Retina (tissue), 1 donor: ENCODE measurements at regions not wholly inside any gene's neighbourhood (a gene's known extent, or its start where the extent isn't known, plus 50 kb on each side); places are given as distances from the start of the nearest gene placed in this dataset.
A peak's percentile ranks its signal among the peaks of the same experiment; 100 is the strongest.

Source experiments
- DNase-seq: peaks from one replicate; pipeline ENCODE4 v3.0.0-alpha.2; 2016

- no peak for DNase-seq
These were observed 232.0 kb upstream of the CEP162 start for GRCh38 chr6:84459401-84459800.

- DNase-seq = no peak
These were observed 230.8 kb upstream of the CEP162 start for GRCh38 chr6:84458271-84458670.

GRCh38 chr6:84457276-84457675 lies 229.8 kb upstream of the CEP162 start:
- DNase-seq = no peak

GRCh38 chr6:84456803-84457202 lies 229.4 kb upstream of the CEP162 start:
- DNase-seq = no peak

- DNase-seq = no peak
These were observed 228.1 kb upstream of the CEP162 start for GRCh38 chr6:84455511-84456029.

- DNase-seq = no peak
These were observed 226.1 kb upstream of the CEP162 start for GRCh38 chr6:84453499-84453898.

- DNase-seq = no peak
These were observed 222.6 kb upstream of the CEP162 start for GRCh38 chr6:84450018-84450417.

GRCh38 chr6:84449220-84449619 lies 221.8 kb upstream of the CEP162 start:
- no peak for DNase-seq

- no peak for DNase-seq
These were observed 220.9 kb upstream of the CEP162 start for GRCh38 chr6:84448331-84448730.

GRCh38 chr6:84447651-84448050 lies 220.2 kb upstream of the CEP162 start:
- no peak for DNase-seq

GRCh38 chr6:84445068-84445467 lies 217.6 kb upstream of the CEP162 start:
- no peak for DNase-seq

GRCh38 chr6:84442208-84442607 lies 214.8 kb upstream of the CEP162 start:
- no peak for DNase-seq

- DNase-seq = no peak
These were observed 214.0 kb upstream of the CEP162 start for GRCh38 chr6:84441456-84441855.

- no peak for DNase-seq
These were observed 207.1 kb upstream of the CEP162 start for GRCh38 chr6:84434550-84434949.

GRCh38 chr6:84432619-84433018 lies 205.2 kb upstream of the CEP162 start:
- DNase-seq = no peak

- peak; percentile 23 for DNase-seq
These were observed 201.0 kb upstream of the CEP162 start for GRCh38 chr6:84428300-84428907.

- DNase-seq = no peak
These were observed 198.7 kb upstream of the CEP162 start for GRCh38 chr6:84425971-84426705.

GRCh38 chr6:84424956-84425355 lies 197.5 kb upstream of the CEP162 start:
- DNase-seq = no peak

- peak; percentile 80 for DNase-seq
These were observed 195.0 kb upstream of the CEP162 start for GRCh38 chr6:84422380-84422968.

- DNase-seq = no peak
These were observed 193.6 kb upstream of the CEP162 start for GRCh38 chr6:84421031-84421430.

GRCh38 chr6:84417260-84417659 lies 189.8 kb upstream of the CEP162 start:
- no peak for DNase-seq

GRCh38 chr6:84416043-84416657 lies 188.7 kb upstream of the CEP162 start:
- DNase-seq = no peak

- DNase-seq = no peak
These were observed 188.1 kb upstream of the CEP162 start for GRCh38 chr6:84415517-84415916.

- DNase-seq = no peak
These were observed 187.6 kb upstream of the CEP162 start for GRCh38 chr6:84415068-84415467.
